Body of pancreas (tissue), 4 donors: ENCODE measurements at regions not wholly inside any gene's neighbourhood (a gene's known extent, or its start where the extent isn't known, plus 50 kb on each side); places are given as distances from the start of the nearest gene placed in this dataset.

Experiments used
- POLR2A ChIP-seq, 3 donors: fragments of 450-650 bp; IDR thresholded peaks; one replicate each; pipeline ENCODE4 v1.6.1; 2016; ENCODE audit warnings: antibody characterized with exemption in 3 of 3, mild to moderate bottlenecking in 2 of 3
- TF ChIP-seq, protein P1 (sequence below), 7 experiments: fragments of 450-650 bp in 4 of 7; fragments of 200-600 bp in 3 of 7; sonication (generic) in 3 of 7; IDR thresholded peaks; one replicate each; pipeline ENCODE4 v1.5.1; 2016 to 2019; ENCODE audit warnings: antibody characterized with exemption in 7 of 7

GRCh38 chr18:77905449-77906055 lies 655.9 kb downstream of the GALR1 start:
- no peak for TF ChIP-seq POLR2A (IDR thresholded peaks at IDR 0.05)
- TF ChIP-seq, protein P1, sequence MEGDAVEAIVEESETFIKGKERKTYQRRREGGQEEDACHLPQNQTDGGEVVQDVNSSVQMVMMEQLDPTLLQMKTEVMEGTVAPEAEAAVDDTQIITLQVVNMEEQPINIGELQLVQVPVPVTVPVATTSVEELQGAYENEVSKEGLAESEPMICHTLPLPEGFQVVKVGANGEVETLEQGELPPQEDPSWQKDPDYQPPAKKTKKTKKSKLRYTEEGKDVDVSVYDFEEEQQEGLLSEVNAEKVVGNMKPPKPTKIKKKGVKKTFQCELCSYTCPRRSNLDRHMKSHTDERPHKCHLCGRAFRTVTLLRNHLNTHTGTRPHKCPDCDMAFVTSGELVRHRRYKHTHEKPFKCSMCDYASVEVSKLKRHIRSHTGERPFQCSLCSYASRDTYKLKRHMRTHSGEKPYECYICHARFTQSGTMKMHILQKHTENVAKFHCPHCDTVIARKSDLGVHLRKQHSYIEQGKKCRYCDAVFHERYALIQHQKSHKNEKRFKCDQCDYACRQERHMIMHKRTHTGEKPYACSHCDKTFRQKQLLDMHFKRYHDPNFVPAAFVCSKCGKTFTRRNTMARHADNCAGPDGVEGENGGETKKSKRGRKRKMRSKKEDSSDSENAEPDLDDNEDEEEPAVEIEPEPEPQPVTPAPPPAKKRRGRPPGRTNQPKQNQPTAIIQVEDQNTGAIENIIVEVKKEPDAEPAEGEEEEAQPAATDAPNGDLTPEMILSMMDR (IDR thresholded peaks at IDR 0.05): no peak
